ENCODE measurements at regions not wholly inside any gene's neighbourhood (a gene's known extent, or its start where the extent isn't known, plus 50 kb on each side); places are given as distances from the start of the nearest gene placed in this dataset.

- TF ChIP-seq CTCF (IDR thresholded peaks at IDR 0.05; ENCODE audit: low read depth, low read length) (no peak), MAX (IDR thresholded peaks at IDR 0.05; ENCODE audit: low read depth, low read length) (no peak)
Observed at GRCh38 chr3:18645619-18646018, 220.5 kb upstream of the SATB1 start.

Measured in NB4 (cell line).